ENCODE measurements at regions not wholly inside any gene's neighbourhood (a gene's known extent, or its start where the extent isn't known, plus 50 kb on each side); places are given as distances from the start of the nearest gene placed in this dataset.

DNA sequence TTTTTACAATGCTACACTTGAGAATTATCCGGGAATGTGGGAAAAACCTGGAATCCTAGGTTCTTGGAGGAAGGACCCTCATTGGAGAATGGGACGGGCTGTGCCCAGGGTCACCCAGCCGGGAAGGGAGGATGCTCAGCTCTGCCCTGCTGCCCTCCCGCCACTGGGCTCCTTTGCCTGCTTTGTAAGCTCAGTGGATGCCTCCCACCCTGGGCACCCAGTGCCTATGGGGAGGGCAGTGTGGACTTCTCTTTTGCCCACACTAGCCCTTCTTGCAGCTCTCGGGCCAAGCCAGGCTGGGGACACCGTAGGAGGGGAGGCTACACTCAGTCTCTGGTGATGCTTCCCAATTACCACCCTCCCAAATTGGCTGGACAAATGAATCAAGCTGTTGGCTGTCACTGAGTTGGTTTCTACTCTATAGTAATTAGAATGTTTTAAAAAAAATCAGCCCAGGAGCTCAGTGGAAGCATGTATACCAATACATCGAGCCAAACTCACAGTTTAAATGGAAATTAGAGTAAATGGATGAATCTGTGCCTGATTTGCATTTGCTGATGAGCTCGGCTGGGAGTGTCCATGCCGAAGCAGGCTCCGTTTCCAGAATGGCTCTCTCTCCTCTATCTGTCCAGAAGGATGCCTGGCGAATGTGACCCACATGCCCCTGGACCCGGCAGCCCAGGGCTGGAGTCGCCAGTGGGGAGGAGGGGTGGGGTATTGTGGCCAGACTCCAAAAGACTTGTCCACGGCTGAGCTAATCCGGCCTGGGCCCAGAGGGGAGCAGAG, 317.0 kb downstream of the CTTN start:
- H3K4me1 Mint-ChIP-seq (ENCODE audit: low read depth), result no peaks in the 10 kb centered on the region
- H3K36me3 Mint-ChIP-seq, result no peaks in the 10 kb centered on the region
- no peak overlapping the region for H3K4me3 Mint-ChIP-seq
- peaks cover 11% of the 10 kb centered on the region for H3K27me3 Mint-ChIP-seq
- DNase-seq, result no peak
- ChIA-PET CTCF (no interaction called here), POLR2A (no interaction called here)
- intact Hi-C loops (cut with micrococcal nuclease), result no loop called here
- H3K27ac Mint-ChIP-seq, result no peak overlapping the region
- no peaks in the 10 kb centered on the region for H3K9me3 Mint-ChIP-seq

DNA sequence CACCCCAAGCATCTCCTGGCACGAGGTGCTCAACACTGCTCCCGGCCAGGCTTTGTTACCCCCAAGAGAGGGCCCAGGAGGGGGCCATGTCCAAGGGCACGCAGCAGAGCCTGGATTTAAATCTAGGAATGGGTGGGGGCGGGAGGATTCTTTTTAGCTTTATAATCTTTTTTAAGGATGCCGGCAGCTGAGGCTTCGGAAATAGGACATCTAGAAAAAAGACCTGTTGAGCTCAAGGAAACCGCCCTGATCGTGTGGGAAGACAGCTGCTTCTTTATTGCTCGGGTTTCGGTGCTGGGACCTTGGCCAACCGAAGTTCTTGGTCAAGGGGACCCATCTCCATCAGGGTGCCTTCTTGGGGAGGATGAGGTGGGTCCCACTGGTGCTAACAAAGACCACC, 317.9 kb downstream of the CTTN start:
- Mint-ChIP-seq H3K36me3 (no peaks in the 10 kb centered on the region), H3K27me3 (peaks cover 11% of the 10 kb centered on the region), H3K4me3 (no peak overlapping the region), H3K9me3 (no peaks in the 10 kb centered on the region), H3K4me1 (ENCODE audit: low read depth) (no peaks in the 10 kb centered on the region), H3K27ac (no peak overlapping the region)
- no peak for DNase-seq
- intact Hi-C loops (cut with micrococcal nuclease), result no loop called here
- ChIA-PET CTCF (no interaction called here), POLR2A (no interaction called here)

DNA sequence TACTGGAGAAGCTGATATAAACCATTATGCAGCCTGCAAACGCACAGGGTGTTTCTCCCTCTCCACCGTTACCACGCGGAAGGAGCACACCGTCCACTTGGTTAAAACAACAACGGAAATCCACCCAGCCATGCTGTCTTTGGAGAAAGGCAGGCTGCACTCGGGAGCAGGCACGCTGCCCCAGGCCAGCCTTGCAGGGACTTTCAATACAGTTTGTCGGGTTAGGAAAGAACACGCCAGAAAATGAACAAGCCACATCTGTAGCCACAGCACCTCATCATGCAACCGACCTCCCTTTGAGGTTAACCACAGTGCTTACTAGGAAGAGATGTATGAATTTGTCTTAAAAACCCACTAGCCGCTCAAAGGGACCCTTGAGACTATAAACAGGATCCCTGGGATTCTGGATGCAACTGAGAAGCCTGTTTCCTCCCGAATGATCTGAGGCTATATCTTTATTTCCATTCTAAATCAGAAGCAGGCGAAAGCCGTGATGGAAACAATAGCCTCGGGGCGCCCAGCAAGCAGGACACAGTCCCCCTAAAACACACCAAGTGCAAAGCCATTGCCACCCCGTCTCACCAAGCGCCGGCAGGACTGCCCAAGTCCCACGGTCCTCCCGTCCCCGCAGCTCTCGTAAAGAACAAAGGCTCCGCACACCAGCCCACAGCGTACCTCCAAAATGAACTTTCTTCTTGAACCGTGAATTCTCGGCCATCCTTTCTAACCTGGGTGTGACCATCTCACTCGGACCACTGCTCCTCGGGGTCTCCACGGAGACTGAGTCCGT, 318.9 kb downstream of the CTTN start:
- Mint-ChIP-seq H3K27me3 (peaks cover 11% of the 10 kb centered on the region), H3K27ac (no peak overlapping the region), H3K36me3 (no peaks in the 10 kb centered on the region), H3K9me3 (no peaks in the 10 kb centered on the region), H3K4me1 (ENCODE audit: low read depth) (no peaks in the 10 kb centered on the region), H3K4me3 (no peak overlapping the region)
- DNase-seq, result no peak
- POLR2A ChIA-PET, result no interaction called here
- CTCF ChIA-PET, result no interaction called here
- intact Hi-C loops (cut with micrococcal nuclease), result no loop called here

DNA sequence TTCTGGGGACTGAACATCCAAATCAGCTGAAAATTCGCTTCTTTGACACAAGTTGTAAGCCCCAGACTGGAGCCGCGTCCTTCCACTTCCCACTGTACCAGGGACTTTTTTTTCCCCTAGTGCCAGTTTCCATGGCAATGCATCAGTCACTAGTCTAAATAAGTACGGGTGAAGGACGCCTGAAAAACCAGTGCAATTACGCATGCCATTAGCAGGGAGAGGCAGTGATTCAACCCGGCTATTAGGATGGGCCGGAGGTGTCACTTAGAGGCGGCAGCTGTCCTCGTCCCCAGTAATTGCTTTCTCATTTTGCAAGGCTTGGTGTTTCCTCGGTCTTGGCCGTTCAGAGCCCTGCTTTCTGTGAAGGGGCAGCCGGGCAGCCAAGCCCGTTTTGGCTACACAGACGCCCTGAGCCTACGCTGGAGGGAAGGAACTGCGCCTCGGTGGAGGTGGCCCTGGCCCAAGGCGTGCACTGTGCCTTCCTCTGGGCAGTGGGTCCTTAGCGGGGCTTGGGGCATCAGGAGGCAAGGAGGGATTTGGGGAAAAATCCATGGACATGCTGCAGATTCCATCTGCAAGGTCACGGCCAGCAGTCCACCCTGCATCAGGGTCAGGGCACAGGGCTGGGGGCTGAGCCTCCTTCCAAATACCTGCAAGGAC, 319.7 kb downstream of the CTTN start:
- Mint-ChIP-seq H3K27ac (no peak overlapping the region), H3K4me3 (no peak overlapping the region), H3K9me3 (no peaks in the 10 kb centered on the region), H3K4me1 (ENCODE audit: low read depth) (no peaks in the 10 kb centered on the region), H3K36me3 (no peaks in the 10 kb centered on the region), H3K27me3 (peaks cover 11% of the 10 kb centered on the region)
- no peak for DNase-seq
- ChIA-PET CTCF (no interaction called here), POLR2A (no interaction called here)
- intact Hi-C loops (cut with micrococcal nuclease), result no loop called here

DNA sequence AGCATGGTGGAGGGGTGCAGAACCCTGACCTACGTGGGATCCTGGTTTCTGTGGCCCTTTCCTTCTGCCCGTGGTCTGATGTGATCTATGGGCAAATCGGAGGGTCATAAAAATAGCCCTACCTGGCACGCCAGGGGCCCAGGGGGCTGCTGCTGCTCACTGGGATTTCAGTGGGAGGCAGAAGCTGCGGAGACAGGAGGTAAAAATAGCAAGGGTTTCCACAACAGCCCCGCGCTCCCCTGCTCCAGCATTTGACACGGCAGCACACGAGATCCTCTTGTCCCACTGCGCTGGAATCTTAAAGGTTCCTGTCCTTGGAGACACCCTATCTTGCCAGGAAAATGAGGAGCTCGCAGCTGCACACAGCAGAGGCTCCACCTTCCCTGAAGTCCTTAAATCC, 321.2 kb downstream of the CTTN start:
- Mint-ChIP-seq H3K4me1 (ENCODE audit: low read depth) (no peaks in the 10 kb centered on the region), H3K9me3 (no peaks in the 10 kb centered on the region), H3K36me3 (no peaks in the 10 kb centered on the region), H3K27me3 (peaks cover 8% of the 10 kb centered on the region), H3K4me3 (no peak overlapping the region), H3K27ac (no peak overlapping the region)
- intact Hi-C loops (cut with micrococcal nuclease), result no loop called here
- POLR2A ChIA-PET, result no interaction called here
- DNase-seq, result no peak
- CTCF ChIA-PET, result interaction anchor here (0.7 kb wide), 1 partner anchor 98 kb away, joined by 3 read pairs; no protein-coding TSS in a partner anchor

DNA sequence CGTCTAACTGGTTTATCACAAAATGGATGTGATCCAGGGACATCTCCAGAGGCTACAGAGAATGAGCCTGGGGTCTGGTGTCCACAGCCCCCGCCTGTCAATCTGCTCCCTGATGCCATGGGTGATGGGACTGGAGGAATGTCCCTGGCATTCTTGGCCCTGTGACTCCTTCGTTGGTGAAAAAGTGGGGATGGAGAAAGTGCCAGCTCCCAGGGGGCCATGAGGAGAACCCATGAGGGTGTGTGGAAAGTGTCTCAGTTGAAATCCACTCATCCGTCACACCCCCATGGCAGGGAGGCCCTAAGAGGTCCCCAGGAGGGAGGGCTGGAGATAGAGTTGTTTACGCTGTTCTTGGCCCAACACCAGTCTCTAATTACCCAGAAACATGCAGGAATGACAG, 322.0 kb downstream of the CTTN start:
- no peaks in the 10 kb centered on the region for H3K4me1 Mint-ChIP-seq (ENCODE audit: low read depth)
- CTCF ChIA-PET, result interaction anchor here (0.7 kb wide), 1 partner anchor 98 kb away, joined by 3 read pairs; no protein-coding TSS in a partner anchor
- H3K9me3 Mint-ChIP-seq, result no peaks in the 10 kb centered on the region
- H3K27ac Mint-ChIP-seq, result no peak overlapping the region
- peaks cover 8% of the 10 kb centered on the region for H3K27me3 Mint-ChIP-seq
- intact Hi-C loops (cut with micrococcal nuclease), result no loop called here
- no peaks in the 10 kb centered on the region for H3K36me3 Mint-ChIP-seq
- DNase-seq, result no peak
- POLR2A ChIA-PET, result no interaction called here
- H3K4me3 Mint-ChIP-seq, result no peak overlapping the region

DNA sequence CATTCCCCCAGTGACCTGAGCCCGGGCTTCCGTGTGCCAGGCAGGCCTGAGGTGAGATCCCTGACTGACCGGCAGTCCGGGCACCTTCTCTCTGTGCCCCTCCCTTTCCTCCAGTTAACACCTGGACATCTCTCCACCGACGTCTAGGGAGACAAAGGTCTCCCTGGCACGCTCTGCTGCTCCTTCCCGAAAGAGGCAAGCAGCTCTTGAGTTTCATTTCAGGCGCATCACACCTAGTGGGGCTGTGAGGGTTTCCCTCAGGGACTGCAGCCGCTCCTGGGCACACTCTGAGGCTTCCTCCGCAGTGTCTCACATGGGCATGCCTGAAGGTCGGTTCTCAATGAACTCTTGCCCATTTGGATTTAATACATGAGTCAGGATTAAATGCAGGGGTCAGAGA, 322.7 kb downstream of the CTTN start:
- Mint-ChIP-seq H3K9me3 (no peaks in the 10 kb centered on the region), H3K4me1 (ENCODE audit: low read depth) (no peaks in the 10 kb centered on the region), H3K4me3 (no peak overlapping the region), H3K27ac (no peak overlapping the region), H3K27me3 (peaks cover 8% of the 10 kb centered on the region), H3K36me3 (no peaks in the 10 kb centered on the region)
- CTCF ChIA-PET, result no interaction called here
- intact Hi-C loops (cut with micrococcal nuclease), result no loop called here
- POLR2A ChIA-PET, result no interaction called here
- no peak for DNase-seq

DNA sequence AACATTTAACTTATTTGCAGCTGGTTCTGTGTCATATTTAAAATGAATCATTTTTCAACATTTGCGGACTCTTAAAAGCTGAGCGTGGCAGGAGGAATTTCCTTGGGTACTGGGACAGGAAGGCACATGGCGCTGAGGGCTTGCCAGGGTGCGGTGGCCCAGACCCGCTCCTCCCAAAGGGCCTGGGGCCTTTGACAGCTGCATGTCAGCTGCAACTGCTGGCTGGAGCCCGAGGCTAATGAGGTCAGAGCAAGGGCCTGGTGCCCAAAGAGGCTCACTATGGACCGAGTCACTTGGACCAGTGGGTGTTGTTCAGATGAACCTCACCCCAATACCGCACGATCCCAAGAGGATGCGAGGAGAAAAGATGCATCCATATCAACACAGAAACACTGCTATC, 326.9 kb downstream of the CTTN start:
- DNase-seq, result no peak
- no peak overlapping the region for H3K4me3 Mint-ChIP-seq
- intact Hi-C loops (cut with micrococcal nuclease), result no loop called here
- POLR2A ChIA-PET, result no interaction called here
- H3K9me3 Mint-ChIP-seq, result peaks cover 7% of the 10 kb centered on the region
- CTCF ChIA-PET, result no interaction called here
- H3K36me3 Mint-ChIP-seq, result no peaks in the 10 kb centered on the region
- no peak overlapping the region for H3K27ac Mint-ChIP-seq
- H3K27me3 Mint-ChIP-seq, result no peaks in the 10 kb centered on the region
- H3K4me1 Mint-ChIP-seq (ENCODE audit: low read depth), result no peaks in the 10 kb centered on the region

DNA sequence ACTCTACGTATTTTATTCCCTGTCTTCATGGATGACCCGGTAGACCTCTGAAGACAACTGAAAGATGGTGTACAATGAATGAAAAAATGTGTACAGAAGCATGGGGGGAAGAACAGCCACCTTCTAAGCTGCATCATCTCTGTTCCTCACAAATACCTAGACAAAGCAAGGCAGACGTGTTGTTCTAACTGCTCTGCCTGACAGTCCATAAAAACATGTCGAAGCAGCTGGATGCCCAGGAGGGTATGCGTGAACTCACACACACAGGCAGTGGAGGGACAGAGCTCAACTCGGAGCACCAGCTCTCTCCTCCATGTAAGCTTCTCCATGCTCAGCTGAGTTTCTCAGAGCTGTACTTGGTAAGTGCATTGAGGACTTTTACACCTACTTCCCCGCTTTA, 327.4 kb downstream of the CTTN start:
- Mint-ChIP-seq H3K9me3 (peaks cover 7% of the 10 kb centered on the region), H3K27ac (no peak overlapping the region), H3K27me3 (no peaks in the 10 kb centered on the region), H3K4me1 (ENCODE audit: low read depth) (no peaks in the 10 kb centered on the region), H3K36me3 (no peaks in the 10 kb centered on the region), H3K4me3 (no peak overlapping the region)
- CTCF ChIA-PET, result no interaction called here
- intact Hi-C loops (cut with micrococcal nuclease), result no loop called here
- no peak for DNase-seq
- POLR2A ChIA-PET, result no interaction called here

DNA sequence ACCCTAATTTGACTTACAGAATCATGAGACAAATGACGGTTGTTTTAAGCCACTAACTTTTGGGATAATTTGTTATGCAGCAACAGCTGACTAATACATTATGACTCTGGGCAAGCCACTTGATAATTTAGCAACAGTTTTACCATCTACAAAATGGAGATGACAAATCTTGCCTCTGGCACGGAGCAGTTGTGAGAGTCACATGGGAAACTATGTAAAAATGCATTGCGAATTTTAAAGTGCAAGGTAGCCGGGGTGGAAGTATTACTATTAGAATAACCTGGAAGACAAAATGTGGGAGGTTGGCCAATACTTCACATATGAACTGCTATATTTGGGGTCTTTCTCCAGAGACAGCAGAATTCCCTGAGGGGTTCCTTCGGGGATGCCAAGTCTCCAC, 328.7 kb downstream of the CTTN start:
- intact Hi-C loops (cut with micrococcal nuclease), result no loop called here
- no peaks in the 10 kb centered on the region for H3K27me3 Mint-ChIP-seq
- no peak for DNase-seq
- H3K9me3 Mint-ChIP-seq, result peaks cover 7% of the 10 kb centered on the region
- H3K27ac Mint-ChIP-seq, result no peak overlapping the region
- ChIA-PET POLR2A (no interaction called here), CTCF (no interaction called here)
- no peak overlapping the region for H3K4me3 Mint-ChIP-seq
- no peaks in the 10 kb centered on the region for H3K36me3 Mint-ChIP-seq
- no peaks in the 10 kb centered on the region for H3K4me1 Mint-ChIP-seq (ENCODE audit: low read depth)

DNA sequence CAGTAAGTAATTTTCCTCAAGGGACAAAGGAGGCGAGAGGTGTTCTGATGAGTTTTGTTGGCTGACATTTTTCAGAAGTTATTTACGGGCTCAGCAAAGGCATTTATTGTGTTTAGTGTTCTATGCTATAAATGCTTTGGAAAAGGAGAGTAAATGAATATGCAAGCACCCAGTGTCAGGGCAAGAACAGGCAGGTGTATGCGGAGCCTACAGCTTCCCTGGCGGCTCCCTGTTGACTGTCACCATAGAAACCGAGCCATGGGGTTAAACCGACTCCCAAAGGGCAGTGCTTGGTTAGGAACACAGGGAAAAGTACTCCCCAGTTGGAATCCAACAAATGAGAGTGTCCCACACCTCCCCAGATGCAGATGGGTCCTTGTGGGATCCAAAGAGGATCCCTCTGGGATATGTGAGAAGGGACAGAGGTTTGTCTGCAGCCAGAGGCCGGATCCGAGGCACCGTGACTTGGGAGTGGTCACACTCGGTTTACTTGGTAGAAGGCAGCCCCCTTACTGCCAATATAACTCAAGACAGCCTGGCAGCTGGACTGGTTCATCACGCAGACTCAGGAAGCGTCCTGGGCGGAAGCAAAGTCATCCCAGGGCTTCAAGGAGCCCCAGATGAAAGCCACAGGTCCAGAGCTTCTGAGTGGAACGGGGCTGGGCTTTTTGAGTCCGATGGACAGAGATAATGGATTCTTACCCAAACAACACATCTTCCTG, 329.7 kb downstream of the CTTN start:
- Mint-ChIP-seq H3K27ac (no peak overlapping the region), H3K36me3 (no peaks in the 10 kb centered on the region), H3K4me3 (no peak overlapping the region), H3K9me3 (peaks cover 7% of the 10 kb centered on the region), H3K4me1 (ENCODE audit: low read depth) (no peaks in the 10 kb centered on the region), H3K27me3 (no peaks in the 10 kb centered on the region)
- intact Hi-C loops (cut with micrococcal nuclease), result no loop called here
- CTCF ChIA-PET, result no interaction called here
- DNase-seq, result no peak
- POLR2A ChIA-PET, result no interaction called here

DNA sequence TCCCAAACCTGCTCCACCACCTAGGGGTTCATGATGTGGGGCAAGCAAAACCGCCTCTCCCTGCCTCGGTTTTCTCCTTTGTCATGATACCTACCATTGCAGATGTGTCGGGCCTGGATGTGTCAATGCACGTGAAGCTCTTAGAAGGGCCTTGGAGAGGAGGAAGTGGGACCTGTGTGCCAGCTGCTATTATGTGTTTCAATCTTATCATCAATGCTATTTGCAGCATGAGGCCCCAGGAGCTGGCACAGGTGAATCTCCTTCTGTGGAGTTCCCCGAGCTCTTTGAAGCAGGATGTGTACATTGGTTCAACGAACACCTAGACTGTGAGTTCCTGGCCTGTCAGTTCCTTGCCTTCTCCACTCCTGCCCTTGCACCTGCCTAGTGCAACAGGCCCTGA, 331.6 kb downstream of the CTTN start:
- no peak overlapping the region for H3K4me3 Mint-ChIP-seq
- peaks cover 7% of the 10 kb centered on the region for H3K9me3 Mint-ChIP-seq
- CTCF ChIA-PET, result no interaction called here
- POLR2A ChIA-PET, result no interaction called here
- no peaks in the 10 kb centered on the region for H3K4me1 Mint-ChIP-seq (ENCODE audit: low read depth)
- H3K27ac Mint-ChIP-seq, result no peak overlapping the region
- no peaks in the 10 kb centered on the region for H3K27me3 Mint-ChIP-seq
- DNase-seq, result no peak
- no peaks in the 10 kb centered on the region for H3K36me3 Mint-ChIP-seq
- intact Hi-C loops (cut with micrococcal nuclease), result no loop called here
